OCI-LY1 (cell line): ENCODE measurements at regions not wholly inside any gene's neighbourhood (a gene's known extent, or its start where the extent isn't known, plus 50 kb on each side); places are given as distances from the start of the nearest gene placed in this dataset.

Experiments
- H2AFZ ChIP-seq: fragments of 200-600 bp; sonication (generic), shearing (Covaris generic); 2 replicates; pipeline ENCODE4 v1.6.0; 2014; ENCODE audit warnings: antibody characterized with exemption, mild to moderate bottlenecking, low read length
- H3F3A ChIP-seq: fragments of 200-600 bp; sonication (generic), shearing (Covaris generic); 2 replicates; pipeline ENCODE4 v1.6.0; 2014; ENCODE audit warnings: mild to moderate bottlenecking, antibody characterized with exemption, low read length, moderate library complexity; ENCODE audit not compliant: insufficient read depth
- H3K27ac ChIP-seq: fragments of 200-600 bp; sonication (generic); 2 replicates; pipeline ENCODE4 v1.5.1; 2014; ENCODE audit warnings: low read length, mixed run types, mild to moderate bottlenecking, low read depth; ENCODE audit not compliant: poor library complexity, severe bottlenecking
- H3K27me3 ChIP-seq: fragments of 200-600 bp; sonication (generic); 2 replicates; pipeline ENCODE4 v1.6.0; 2014; ENCODE audit warnings: antibody characterized with exemption, mild to moderate bottlenecking, low read length, moderate library complexity; ENCODE audit not compliant: insufficient read depth
- H3K36me3 ChIP-seq: fragments of 200-600 bp; sonication (generic); 2 replicates; pipeline ENCODE4 v1.6.1; 2014; ENCODE audit warnings: mild to moderate bottlenecking, antibody characterized with exemption, low read length, moderate library complexity, mixed read lengths; ENCODE audit not compliant: insufficient read depth
- H3K4me1 ChIP-seq: fragments of 200-600 bp; sonication (generic); 2 replicates; pipeline ENCODE4 v1.5.1; 2014; ENCODE audit warnings: mild to moderate bottlenecking, low read length, moderate library complexity; ENCODE audit not compliant: insufficient read depth, severe bottlenecking
- H3K4me2 ChIP-seq: fragments of 200-600 bp; sonication (generic), shearing (Covaris generic); 2 replicates; pipeline ENCODE4 v1.6.1; 2014; ENCODE audit warnings: low read length
- H3K4me3 ChIP-seq: fragments of 200-600 bp; sonication (generic); 2 replicates; pipeline ENCODE4 v1.5.1; 2014; ENCODE audit warnings: low read length, low read depth, mild to moderate bottlenecking, mixed read lengths; ENCODE audit not compliant: poor library complexity, severe bottlenecking
- H3K79me2 ChIP-seq: fragments of 200-600 bp; shearing (Covaris generic); 2 replicates; pipeline ENCODE4 v1.6.1; 2016; ENCODE audit warnings: mixed run types, low read length, mixed read lengths; ENCODE audit not compliant: insufficient read depth
- H3K9ac ChIP-seq: fragments of 200-600 bp; sonication (generic), shearing (Covaris generic); 2 replicates; pipeline ENCODE4 v1.6.1; 2014; ENCODE audit warnings: mild to moderate bottlenecking, low read length, mixed read lengths
- H3K9me2 ChIP-seq: fragments of 200-600 bp; sonication (generic), shearing (Covaris generic); 2 replicates; pipeline ENCODE4 v1.6.1; 2014; ENCODE audit warnings: low read depth, mild to moderate bottlenecking, low read length, mixed read lengths
- H3K9me3 ChIP-seq: fragments of 200-600 bp; shearing (Covaris generic); 2 replicates; pipeline ENCODE4 v1.6.1; 2014; ENCODE audit warnings: low read length, mixed read lengths
- H4K20me1 ChIP-seq: fragments of 200-600 bp; sonication (generic), shearing (Covaris generic); 2 replicates; pipeline ENCODE4 v1.6.0; 2016; ENCODE audit warnings: mild to moderate bottlenecking, low read length; ENCODE audit not compliant: insufficient read depth
- CTCF ChIP-seq: fragments of 200-600 bp; sonication (generic), shearing (Covaris generic); IDR thresholded peaks from 2 replicates; pipeline ENCODE4 v1.5.1; 2017; ENCODE audit warnings: mild to moderate bottlenecking, antibody characterized with exemption, low read length, moderate library complexity, mixed read lengths
- EZH2 ChIP-seq: fragments of 200-600 bp; sonication (generic), shearing (Covaris generic); IDR thresholded peaks from 2 replicates; pipeline ENCODE4 v1.8.0; 2017; ENCODE audit warnings: borderline replicate concordance, mixed run types, mild to moderate bottlenecking, antibody characterized with exemption, low read length, moderate library complexity, mixed read lengths

GRCh38 chr7:26429168-26429567 lies 137.5 kb downstream of the SNX10 start:
- no peaks in the 10 kb centered on the region for H3K79me2 ChIP-seq
- H3K9me2 ChIP-seq = no peaks in the 10 kb centered on the region; the same call in 1 of the 2 replicates
- no peaks in the 10 kb centered on the region for H3F3A ChIP-seq
- no peak overlapping the region for H2AFZ ChIP-seq
- no peaks in the 10 kb centered on the region for H3K36me3 ChIP-seq
- H4K20me1 ChIP-seq = no peaks in the 10 kb centered on the region
- H3K27ac ChIP-seq = no peak overlapping the region
- no peak overlapping the region for H3K9ac ChIP-seq
- H3K4me1 ChIP-seq = no peaks in the 10 kb centered on the region
- H3K27me3 ChIP-seq = no peaks in the 10 kb centered on the region; the same call in 1 of the 2 replicates
- no peak overlapping the region for H3K4me3 ChIP-seq
- TF ChIP-seq EZH2 (no peak), CTCF (no peak)
- H3K9me3 ChIP-seq = no peaks in the 10 kb centered on the region
- H3K4me2 ChIP-seq = no peak overlapping the region

- no peak overlapping the region for H3K4me2 ChIP-seq
- H3K27ac ChIP-seq = no peak overlapping the region
- H3K4me3 ChIP-seq = no peak overlapping the region
- no peaks in the 10 kb centered on the region for H3K36me3 ChIP-seq
- H3K79me2 ChIP-seq = no peaks in the 10 kb centered on the region
- no peak overlapping the region for H3K9ac ChIP-seq
- H4K20me1 ChIP-seq = no peaks in the 10 kb centered on the region
- H3K4me1 ChIP-seq = no peaks in the 10 kb centered on the region
- H3K9me2 ChIP-seq = no peaks in the 10 kb centered on the region
- H3K27me3 ChIP-seq = no peaks in the 10 kb centered on the region; the same call in 1 of the 2 replicates
- H3F3A ChIP-seq = no peaks in the 10 kb centered on the region
- no peak overlapping the region for H2AFZ ChIP-seq
- no peaks in the 10 kb centered on the region for H3K9me3 ChIP-seq
- TF ChIP-seq CTCF (no peak), EZH2 (no peak)
Observed at GRCh38 chr7:26434974-26435373, 143.3 kb downstream of the SNX10 start.

- Histone ChIP-seq H3K27ac (no peak overlapping the region), H3K79me2 (no peaks in the 10 kb centered on the region), H3K4me1 (no peaks in the 10 kb centered on the region), H3K9me2 (no peaks in the 10 kb centered on the region), H2AFZ (no peak overlapping the region), H3K9ac (no peak overlapping the region), H3F3A (no peaks in the 10 kb centered on the region), H3K4me3 (no peak overlapping the region), H3K27me3 (no peaks in the 10 kb centered on the region), H3K9me3 (no peaks in the 10 kb centered on the region), H3K36me3 (no peaks in the 10 kb centered on the region), H3K4me2 (no peak overlapping the region), H4K20me1 (no peaks in the 10 kb centered on the region)
- TF ChIP-seq EZH2 (no peak), CTCF (no peak)
Observed at GRCh38 chr7:26437003-26437532, 145.4 kb downstream of the SNX10 start.
